Mammary epithelial cell (primary cell): ENCODE measurements at regions not wholly inside any gene's neighbourhood (a gene's known extent, or its start where the extent isn't known, plus 50 kb on each side); places are given as distances from the start of the nearest gene placed in this dataset.

Experiments used
- EZH2 ChIP-seq: IDR thresholded peaks from 2 replicates; pipeline ENCODE4 v1.6.1; 2012; ENCODE audit warnings: low read length, inconsistent platforms, borderline replicate concordance
- TF ChIP-seq, protein P1 (sequence below), 2 donors: IDR thresholded peaks in 1 of 2; conservative IDR thresholded peaks in 1 of 2; 2 replicates each; pipeline ENCODE4 v1.5.1; 2011 to 2012; ENCODE audit warnings: inconsistent platforms in 2 of 2, low read length in 2 of 2, mild to moderate bottlenecking in 2 of 2, control low read depth in 1 of 2, low read depth in 1 of 2; ENCODE audit not compliant: insufficient read depth in 1 of 2; ENCODE audit errors: extremely low read depth in 1 of 2

DNA sequence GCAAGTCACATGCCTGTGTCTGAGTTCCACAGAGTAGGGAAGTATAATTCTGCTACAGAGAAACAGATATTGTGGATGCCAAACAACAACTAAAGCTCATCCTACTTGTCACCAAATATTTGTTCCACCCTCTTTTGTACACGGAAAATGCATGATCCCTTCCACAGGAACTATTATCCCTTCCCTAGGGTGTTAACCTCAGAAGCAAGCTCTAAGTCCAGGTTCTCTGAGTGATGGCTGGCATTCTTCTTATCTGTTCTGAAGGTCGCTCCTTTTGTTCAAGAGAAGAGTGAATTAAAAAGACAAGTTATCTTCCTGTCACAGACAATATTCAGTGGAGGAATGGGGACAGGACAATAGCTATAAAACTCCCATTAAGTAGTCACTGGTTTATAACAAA lies 460.1 kb upstream of the GCFC2 start:
- TF ChIP-seq, protein P1, sequence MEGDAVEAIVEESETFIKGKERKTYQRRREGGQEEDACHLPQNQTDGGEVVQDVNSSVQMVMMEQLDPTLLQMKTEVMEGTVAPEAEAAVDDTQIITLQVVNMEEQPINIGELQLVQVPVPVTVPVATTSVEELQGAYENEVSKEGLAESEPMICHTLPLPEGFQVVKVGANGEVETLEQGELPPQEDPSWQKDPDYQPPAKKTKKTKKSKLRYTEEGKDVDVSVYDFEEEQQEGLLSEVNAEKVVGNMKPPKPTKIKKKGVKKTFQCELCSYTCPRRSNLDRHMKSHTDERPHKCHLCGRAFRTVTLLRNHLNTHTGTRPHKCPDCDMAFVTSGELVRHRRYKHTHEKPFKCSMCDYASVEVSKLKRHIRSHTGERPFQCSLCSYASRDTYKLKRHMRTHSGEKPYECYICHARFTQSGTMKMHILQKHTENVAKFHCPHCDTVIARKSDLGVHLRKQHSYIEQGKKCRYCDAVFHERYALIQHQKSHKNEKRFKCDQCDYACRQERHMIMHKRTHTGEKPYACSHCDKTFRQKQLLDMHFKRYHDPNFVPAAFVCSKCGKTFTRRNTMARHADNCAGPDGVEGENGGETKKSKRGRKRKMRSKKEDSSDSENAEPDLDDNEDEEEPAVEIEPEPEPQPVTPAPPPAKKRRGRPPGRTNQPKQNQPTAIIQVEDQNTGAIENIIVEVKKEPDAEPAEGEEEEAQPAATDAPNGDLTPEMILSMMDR (conservative IDR thresholded peaks at IDR 0.05 in 1 of 2, IDR thresholded peaks at IDR 0.05 in 1 of 2; ENCODE audit: extremely low read depth in 1 of 2, insufficient read depth in 1 of 2, low read depth in 1 of 2, low read length in 2 of 2): no peak
- no peak for TF ChIP-seq EZH2
